Head of caudate nucleus (tissue), 42 donors: ENCODE measurements at regions not wholly inside any gene's neighbourhood (a gene's known extent, or its start where the extent isn't known, plus 50 kb on each side); places are given as distances from the start of the nearest gene placed in this dataset.
"Not testable (repeated sequence)": the region's sequence is repeated elsewhere in the genome, so short reads cannot be mapped to it uniquely, and the experiment has no call there.

ENCODE experiments used
- DNase-seq, 42 donors: peaks; one replicate each; pipeline versions ENCODE4 v3.0.0 to v3.0.0-alpha.2; 2020 to 2021; ENCODE audit warnings: mixed read lengths in 7 of 42
- intact Hi-C: fragments of 100-400 bp; cut with DNase I; formaldehyde crosslinking; loops from one replicate; pipeline ENCODE4 v1.15.0; 2022

GRCh38 chr11:92554688-92555087 lies 330.1 kb downstream of the FAT3 start:
- peak in 2 of 42 donors; percentile 19 for DNase-seq
- intact Hi-C loops = no loop called here

- intact Hi-C loops = no loop called here
- no peak for DNase-seq
Observed at GRCh38 chr11:92556431-92556830, 331.8 kb downstream of the FAT3 start.

GRCh38 chr11:92557879-92558278 lies 333.3 kb downstream of the FAT3 start:
- intact Hi-C loops = no loop called here
- DNase-seq = no peak

- intact Hi-C loops = no loop called here
- DNase-seq = no peak
Observed at GRCh38 chr11:92558323-92558722, 333.7 kb downstream of the FAT3 start.

- intact Hi-C loops = no loop called here
Observed at GRCh38 chr11:92569726-92570125, 345.1 kb downstream of the FAT3 start.

GRCh38 chr11:92572559-92572958 lies 347.9 kb downstream of the FAT3 start:
- DNase-seq = no peak
- intact Hi-C loops = no loop called here

More at GRCh38 chr11:92569726-92570125, 345.1 kb downstream of the FAT3 start:
- DNase-seq = peak in 2 of 42 donors; percentile 47 to 54

- DNase-seq = no peak
- intact Hi-C loops = no loop called here
Observed at GRCh38 chr11:92576315-92576714, 351.7 kb downstream of the FAT3 start.

- intact Hi-C loops = no loop called here
- peak in 7 of 42 donors; percentile 10 to 50 (median 29) for DNase-seq
Observed at GRCh38 chr11:92580908-92581307, 356.3 kb downstream of the FAT3 start.

- intact Hi-C loops = no loop called here
- no peak for DNase-seq
Observed at GRCh38 chr11:92588393-92588792, 363.8 kb downstream of the FAT3 start.

- intact Hi-C loops = no loop called here
Observed at GRCh38 chr11:92589512-92589911, 364.9 kb downstream of the FAT3 start.

GRCh38 chr11:92591521-92591920 lies 366.9 kb downstream of the FAT3 start:
- intact Hi-C loops = no loop called here
- DNase-seq = no peak

More at GRCh38 chr11:92589512-92589911, 364.9 kb downstream of the FAT3 start:
- DNase-seq = no peak

- no peak for DNase-seq
- intact Hi-C loops = no loop called here
Observed at GRCh38 chr11:92594251-92594650, 369.6 kb downstream of the FAT3 start.

GRCh38 chr11:92595052-92595451 lies 370.4 kb downstream of the FAT3 start:
- DNase-seq = peak in 3 of 42 donors; percentile 21 to 60 (median 24)
- intact Hi-C loops = no loop called here

GRCh38 chr11:92596596-92597317 lies 372.1 kb downstream of the FAT3 start:
- no peak for DNase-seq
- intact Hi-C loops = no loop called here

- intact Hi-C loops = no loop called here
- peak in 19 of 42 donors; percentile 14 to 68 (median 31) for DNase-seq
Observed at GRCh38 chr11:92601048-92601447, 368.4 kb upstream of the MTNR1B start.

GRCh38 chr11:92605667-92606066 lies 363.8 kb upstream of the MTNR1B start:
- peak in 5 of 42 donors; percentile 14 to 67 (median 25) for DNase-seq
- intact Hi-C loops = no loop called here

- no peak for DNase-seq
- intact Hi-C loops = no loop called here
Observed at GRCh38 chr11:92607969-92608722, 361.3 kb upstream of the MTNR1B start.

GRCh38 chr11:92611157-92611556 lies 358.3 kb upstream of the MTNR1B start:
- intact Hi-C loops = no loop called here
- DNase-seq = no peak

GRCh38 chr11:92618020-92618419 lies 351.4 kb upstream of the MTNR1B start:
- intact Hi-C loops, DNase-seq: not testable (repeated sequence)

GRCh38 chr11:92623055-92623454 lies 346.4 kb upstream of the MTNR1B start:
- intact Hi-C loops = no loop called here
- no peak for DNase-seq
